Muscle of leg (tissue), 3 donors: ENCODE measurements at regions not wholly inside any gene's neighbourhood (a gene's known extent, or its start where the extent isn't known, plus 50 kb on each side); places are given as distances from the start of the nearest gene placed in this dataset.

Source experiments
- DNase-seq: peaks from one replicate; pipeline ENCODE4 v3.0.0; 2013
- H3K27ac ChIP-seq: one replicate; pipeline ENCODE4 v1.5.1; 2013; ENCODE audit warnings: mild to moderate bottlenecking, low read length, control low read depth
- H3K27me3 ChIP-seq: one replicate; pipeline ENCODE4 v1.6.1; 2013; ENCODE audit warnings: low read length; ENCODE audit not compliant: control insufficient read depth, insufficient read depth
- H3K36me3 ChIP-seq: one replicate; pipeline ENCODE4 v1.6.1; 2013; ENCODE audit warnings: low read length; ENCODE audit not compliant: control insufficient read depth, insufficient read depth
- H3K4me1 ChIP-seq: one replicate; pipeline ENCODE4 v1.6.1; 2013; ENCODE audit warnings: low read length; ENCODE audit not compliant: control insufficient read depth, insufficient read depth
- H3K4me3 ChIP-seq: one replicate; pipeline ENCODE4 v1.5.1; 2013; ENCODE audit warnings: low read length, control low read depth
- H3K9me3 ChIP-seq: replicated peaks from 2 replicates; pipeline ENCODE4 v1.6.1; 2013; ENCODE audit warnings: low read depth, low read length; ENCODE audit not compliant: control insufficient read depth
- WGBS: methylation state at CpG from one replicate; pipeline ENCODE4 v1.1.5; 2013; ENCODE audit warnings: missing lambda C conversion rate; ENCODE audit not compliant: insufficient coverage; 5-methylcytosine and 5-hydroxymethylcytosine counted together

- Histone ChIP-seq H3K36me3 (no peaks in the 10 kb centered on the region), H3K27me3 (no peaks in the 10 kb centered on the region), H3K27ac (no peak overlapping the region), H3K4me1 (no peaks in the 10 kb centered on the region), H3K9me3 (no peaks in the 10 kb centered on the region), H3K4me3 (no peak overlapping the region)
- WGBS = no CpG with 5 or more reads among the region's 1 CpG
- no peak for DNase-seq
Observed at GRCh38 chr3:83453056-83453455, 1505.7 kb upstream of the CADM2 start.

- no CpG with 5 or more reads among the region's 4 CpGs for WGBS
- H3K27me3 ChIP-seq = no peaks in the 10 kb centered on the region
- no peak overlapping the region for H3K4me3 ChIP-seq
- no peak overlapping the region for H3K27ac ChIP-seq
- no peaks in the 10 kb centered on the region for H3K36me3 ChIP-seq
- DNase-seq = no peak
- no peaks in the 10 kb centered on the region for H3K9me3 ChIP-seq
- H3K4me1 ChIP-seq = no peaks in the 10 kb centered on the region
Observed at GRCh38 chr3:83454353-83454752, 1504.4 kb upstream of the CADM2 start.

GRCh38 chr3:83457551-83457950, 1501.2 kb upstream of the CADM2 start:
- Histone ChIP-seq H3K4me3 (no peak overlapping the region), H3K9me3 (no peaks in the 10 kb centered on the region), H3K4me1 (no peaks in the 10 kb centered on the region), H3K27me3 (no peaks in the 10 kb centered on the region), H3K36me3 (no peaks in the 10 kb centered on the region), H3K27ac (no peak overlapping the region)
- peak; percentile 52 for DNase-seq
- no CpG with 5 or more reads among the region's 2 CpGs for WGBS

GRCh38 chr3:83460052-83460451, 1498.7 kb upstream of the CADM2 start:
- peak; percentile 22 for DNase-seq

GRCh38 chr3:83461411-83461810, 1497.4 kb upstream of the CADM2 start:
- Histone ChIP-seq H3K4me1 (no peaks in the 10 kb centered on the region), H3K27me3 (no peaks in the 10 kb centered on the region), H3K27ac (no peak overlapping the region), H3K9me3 (no peaks in the 10 kb centered on the region), H3K36me3 (no peaks in the 10 kb centered on the region), H3K4me3 (no peak overlapping the region)
- no peak for DNase-seq
- no CpG with 5 or more reads among the region's 1 CpG for WGBS

More at GRCh38 chr3:83460052-83460451, 1498.7 kb upstream of the CADM2 start:
- Histone ChIP-seq H3K4me3 (no peak overlapping the region), H3K27me3 (no peaks in the 10 kb centered on the region), H3K4me1 (no peaks in the 10 kb centered on the region), H3K36me3 (no peaks in the 10 kb centered on the region), H3K27ac (no peak overlapping the region), H3K9me3 (no peaks in the 10 kb centered on the region)
- WGBS = no CpG with 5 or more reads among the region's 2 CpGs

GRCh38 chr3:83477563-83477962, 1481.2 kb upstream of the CADM2 start:
- Histone ChIP-seq H3K9me3 (no peaks in the 10 kb centered on the region), H3K27ac (no peak overlapping the region), H3K27me3 (no peaks in the 10 kb centered on the region), H3K4me3 (no peak overlapping the region), H3K4me1 (no peaks in the 10 kb centered on the region), H3K36me3 (no peaks in the 10 kb centered on the region)
- WGBS = 95% methylated on average over 2 of the region's 13 CpGs
- no peak for DNase-seq

GRCh38 chr3:83482402-83483070, 1476.3 kb upstream of the CADM2 start:
- Histone ChIP-seq H3K27me3 (no peaks in the 10 kb centered on the region), H3K4me1 (no peaks in the 10 kb centered on the region), H3K36me3 (no peaks in the 10 kb centered on the region), H3K4me3 (no peak overlapping the region), H3K27ac (no peak overlapping the region), H3K9me3 (no peaks in the 10 kb centered on the region)
- no peak for DNase-seq
- WGBS = 71% methylated on average over 1 of the region's 4 CpGs

- H3K9me3 ChIP-seq = no peaks in the 10 kb centered on the region
- H3K36me3 ChIP-seq = no peaks in the 10 kb centered on the region
- H3K27me3 ChIP-seq = no peaks in the 10 kb centered on the region
- H3K27ac ChIP-seq = no peak overlapping the region
- no peak for DNase-seq
- H3K4me1 ChIP-seq = no peaks in the 10 kb centered on the region
- H3K4me3 ChIP-seq = no peak overlapping the region
- no CpG with 5 or more reads among the region's 1 CpG for WGBS
Observed at GRCh38 chr3:83496462-83496861, 1462.3 kb upstream of the CADM2 start.

GRCh38 chr3:83498361-83499016, 1460.3 kb upstream of the CADM2 start:
- H3K4me1 ChIP-seq = no peaks in the 10 kb centered on the region
- H3K9me3 ChIP-seq = no peaks in the 10 kb centered on the region
- no peak overlapping the region for H3K27ac ChIP-seq
- no peak for DNase-seq
- no CpG with 5 or more reads among the region's 1 CpG for WGBS
- no peaks in the 10 kb centered on the region for H3K27me3 ChIP-seq
- no peaks in the 10 kb centered on the region for H3K36me3 ChIP-seq
- no peak overlapping the region for H3K4me3 ChIP-seq

- H3K27ac ChIP-seq = no peak overlapping the region
- H3K4me3 ChIP-seq = no peak overlapping the region
- DNase-seq = no peak
- H3K9me3 ChIP-seq = no peaks in the 10 kb centered on the region
- no peaks in the 10 kb centered on the region for H3K27me3 ChIP-seq
- 82% methylated on average over 7 of the region's 7 CpGs for WGBS
- no peaks in the 10 kb centered on the region for H3K36me3 ChIP-seq
- H3K4me1 ChIP-seq = no peaks in the 10 kb centered on the region
Observed at GRCh38 chr3:83500422-83500821, 1458.4 kb upstream of the CADM2 start.
